Right lobe of liver (tissue), 4 donors: ENCODE measurements at regions not wholly inside any gene's neighbourhood (a gene's known extent, or its start where the extent isn't known, plus 50 kb on each side); places are given as distances from the start of the nearest gene placed in this dataset.

Experiments used
- CTCF ChIP-seq, 4 donors: fragments of 200-600 bp in 3 of 4; fragments of 450-650 bp in 1 of 4; IDR thresholded peaks; one replicate each; pipeline versions ENCODE4 v1.5.1 to v1.8.0; 2016 to 2022; ENCODE audit warnings: antibody characterized with exemption in 4 of 4, mild to moderate bottlenecking in 2 of 4
- POLR2A ChIP-seq: fragments of 450-650 bp; IDR thresholded peaks from one replicate; pipeline ENCODE4 v1.6.1; 2017; ENCODE audit warnings: antibody characterized with exemption, mild to moderate bottlenecking
- donor health status: DM: no; HTN: no; CAD: no.
- donor health status: DM: no; HTN: no; CAD: no.
- donor health status: DM: no; HTN: yes; CAD: no.

DNA sequence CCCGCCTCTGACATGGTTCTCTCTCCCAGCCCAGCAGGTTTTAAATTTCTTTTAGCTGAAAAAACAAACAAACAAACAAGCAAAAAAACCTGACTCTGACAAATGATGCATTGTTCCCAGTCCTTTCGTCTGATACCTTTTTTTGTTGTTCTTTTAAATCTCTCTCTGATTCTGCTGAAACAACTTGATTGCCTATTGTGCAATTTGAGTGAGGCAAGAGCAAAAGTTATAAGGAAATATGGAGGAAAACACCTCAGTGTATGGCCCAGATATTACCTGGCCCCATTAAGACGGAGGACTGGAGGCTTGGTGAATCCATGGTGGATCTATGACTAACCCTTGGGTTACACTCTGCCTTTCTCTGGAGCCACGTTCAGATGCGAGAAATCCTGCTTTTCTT lies 164.0 kb downstream of the MELK start:
- TF ChIP-seq CTCF (IDR thresholded peaks at IDR 0.05), result no peak
- TF ChIP-seq POLR2A, result no peak
